H9 (cell line): ENCODE measurements at regions not wholly inside any gene's neighbourhood (a gene's known extent, or its start where the extent isn't known, plus 50 kb on each side); places are given as distances from the start of the nearest gene placed in this dataset.

Experiments
- DNase-seq: peaks from one replicate; pipeline ENCODE4 v3.0.0-alpha.2; 2017
- H2AFZ ChIP-seq: one replicate; pipeline ENCODE4 v1.6.1; 2013; ENCODE audit warnings: mild to moderate bottlenecking, low read length, control low read depth, moderate library complexity
- H2AK5ac ChIP-seq: 2 replicates; pipeline ENCODE4 v1.6.1; 2013; ENCODE audit warnings: low read length, control low read depth, mixed read lengths; ENCODE audit not compliant: insufficient read length
- H2BK120ac ChIP-seq: one replicate; pipeline ENCODE4 v1.6.1; 2013; ENCODE audit warnings: low read depth, mild to moderate bottlenecking, low read length, control low read depth, inconsistent platforms; ENCODE audit not compliant: poor library complexity, severe bottlenecking
- H2BK12ac ChIP-seq: 2 replicates; pipeline ENCODE4 v1.6.1; 2013; ENCODE audit warnings: low read length, control low read depth, mixed read lengths, low read depth; ENCODE audit not compliant: insufficient read length
- H2BK15ac ChIP-seq: 2 replicates; pipeline ENCODE4 v1.6.1; 2013; ENCODE audit warnings: low read depth, low read length, control low read depth
- H2BK20ac ChIP-seq: one replicate; pipeline ENCODE4 v1.6.1; 2013; ENCODE audit warnings: low read depth, mild to moderate bottlenecking, low read length, control low read depth, inconsistent platforms; ENCODE audit not compliant: poor library complexity, severe bottlenecking
- H2BK5ac ChIP-seq: 2 replicates; pipeline ENCODE4 v1.6.1; 2013; ENCODE audit warnings: low read length, control low read depth, mixed read lengths; ENCODE audit not compliant: insufficient read length
- H3K14ac ChIP-seq: 2 replicates; pipeline ENCODE4 v1.6.1; 2013; ENCODE audit warnings: low read length, control low read depth; ENCODE audit not compliant: insufficient read depth
- H3K18ac ChIP-seq: 2 replicates; pipeline ENCODE4 v1.6.1; 2013; ENCODE audit warnings: low read depth, mild to moderate bottlenecking, mixed read lengths, low read length, control low read depth; ENCODE audit not compliant: insufficient read length
- H3K23ac ChIP-seq: 2 replicates; pipeline ENCODE4 v1.6.1; 2013; ENCODE audit warnings: low read length, control low read depth, mixed read lengths, low read depth; ENCODE audit not compliant: insufficient read length
- H3K23me2 ChIP-seq: 2 replicates; pipeline ENCODE4 v1.6.1; 2013; ENCODE audit warnings: low read depth, mild to moderate bottlenecking, mixed read lengths, low read length, control low read depth; ENCODE audit not compliant: insufficient read length, poor library complexity, severe bottlenecking
- H3K27ac ChIP-seq: 2 replicates; pipeline ENCODE4 v1.5.1; 2013; ENCODE audit warnings: low read length, control low read depth, mixed read lengths, low read depth; ENCODE audit not compliant: insufficient read length
- H3K27me3 ChIP-seq: 2 replicates; pipeline ENCODE4 v1.6.1; 2013; ENCODE audit warnings: low read length, control low read depth, inconsistent platforms; ENCODE audit not compliant: insufficient read depth
- H3K4ac ChIP-seq: 2 replicates; pipeline ENCODE4 v1.6.1; 2013; ENCODE audit warnings: low read depth, mild to moderate bottlenecking, control low read depth, inconsistent platforms, low read length, moderate library complexity
- H3K4me1 ChIP-seq: 2 replicates; pipeline ENCODE4 v1.6.1; 2013; ENCODE audit warnings: low read length, control low read depth, inconsistent platforms; ENCODE audit not compliant: insufficient read depth
- H3K4me2 ChIP-seq: 2 replicates; pipeline ENCODE4 v1.6.1; 2013; ENCODE audit warnings: low read length, control low read depth, mixed read lengths; ENCODE audit not compliant: insufficient read length, insufficient read depth
- H3K56ac ChIP-seq: 2 replicates; pipeline ENCODE4 v1.6.1; 2013; ENCODE audit warnings: low read depth, mild to moderate bottlenecking, mixed read lengths, low read length, control low read depth; ENCODE audit not compliant: insufficient read length
- H3K79me1 ChIP-seq: 2 replicates; pipeline ENCODE4 v1.6.1; 2013; ENCODE audit warnings: low read depth, mild to moderate bottlenecking, moderate library complexity, low read length, control low read depth, inconsistent platforms; ENCODE audit not compliant: insufficient read depth, poor library complexity, severe bottlenecking
- H3K79me2 ChIP-seq: 2 replicates; pipeline ENCODE4 v1.6.1; 2013; ENCODE audit warnings: low read length, control low read depth, inconsistent platforms; ENCODE audit not compliant: insufficient read depth
- H3K9ac ChIP-seq: 2 replicates; pipeline ENCODE4 v1.6.1; 2013; ENCODE audit warnings: low read length, control low read depth, mixed read lengths; ENCODE audit not compliant: insufficient read length; ENCODE audit errors: extremely low read depth
- H3K9me3 ChIP-seq: one replicate; pipeline ENCODE4 v1.6.1; 2013; ENCODE audit warnings: low read depth, low read length, inconsistent platforms; ENCODE audit not compliant: control insufficient read depth
- H3T11ph ChIP-seq: one replicate; pipeline ENCODE4 v1.6.1; 2013; ENCODE audit warnings: mild to moderate bottlenecking, low read length, control low read depth, inconsistent platforms
- H4K20me1 ChIP-seq: one replicate; pipeline ENCODE4 v1.6.1; 2013; ENCODE audit not compliant: control insufficient read depth, insufficient read length, insufficient read depth
- H4K5ac ChIP-seq: 2 replicates; pipeline ENCODE4 v1.6.1; 2013; ENCODE audit warnings: low read depth, mild to moderate bottlenecking, mixed read lengths, low read length, control low read depth; ENCODE audit not compliant: insufficient read length
- H4K8ac ChIP-seq: replicated peaks from 2 replicates; pipeline ENCODE4 v1.6.1; 2013; ENCODE audit warnings: low read length, control low read depth, mixed read lengths, low read depth; ENCODE audit not compliant: insufficient read length
- H4K91ac ChIP-seq: 2 replicates; pipeline ENCODE4 v1.6.1; 2013; ENCODE audit warnings: low read depth, mild to moderate bottlenecking, moderate library complexity, mixed read lengths, low read length, control low read depth; ENCODE audit not compliant: insufficient read length
- H3K27ac Mint-ChIP-seq, 3 experiments: 2 replicates in 2 of 3; 3 replicates in 1 of 3; pipeline ENCODE4 v1.8.0; 2020 to 2021; ENCODE audit warnings: mixed read lengths in 3 of 3, mild to moderate bottlenecking in 1 of 3, moderate library complexity in 1 of 3
- H3K27me3 Mint-ChIP-seq: 2 replicates; pipeline ENCODE4 v1.8.0; 2021; ENCODE audit warnings: low read depth, mild to moderate bottlenecking, moderate library complexity, mixed read lengths
- H3K36me3 Mint-ChIP-seq, 3 experiments: 2 replicates in 2 of 3; 3 replicates in 1 of 3; pipeline ENCODE4 v1.8.0; 2020 to 2021; ENCODE audit warnings: low read depth in 3 of 3, mixed read lengths in 3 of 3; ENCODE audit not compliant: insufficient read depth in 1 of 3
- H3K4me1 Mint-ChIP-seq, 2 experiments: 2 replicates each; pipeline ENCODE4 v1.8.0; 2020; ENCODE audit warnings: mixed read lengths in 2 of 2
- H3K4me3 Mint-ChIP-seq, 2 experiments: 2 replicates in 1 of 2; 3 replicates in 1 of 2; pipeline ENCODE4 v1.8.0; 2020 to 2021; ENCODE audit warnings: mild to moderate bottlenecking in 2 of 2, mixed read lengths in 2 of 2, moderate library complexity in 1 of 2
- H3K9me3 Mint-ChIP-seq, 2 experiments: 2 replicates in 1 of 2; 3 replicates in 1 of 2; pipeline ENCODE4 v1.8.0; 2020; ENCODE audit warnings: mild to moderate bottlenecking in 2 of 2, mixed read lengths in 2 of 2, moderate library complexity in 1 of 2
- WGBS: extraction: QIAGEN DNeasy Blood & Tissue Kit; methylation state at CpG from one replicate; pipeline ENCODE4 v1.1.7; 2013; ENCODE audit warnings: missing lambda C conversion rate, low lambda C conversion rate, mixed read lengths; ENCODE audit not compliant: insufficient read length; ENCODE audit errors: extremely low coverage; 5-methylcytosine and 5-hydroxymethylcytosine counted together
- TF ChIP-seq, protein P1 (sequence below): fragments of 200-600 bp; sonication (generic); conservative IDR thresholded peaks from 3 replicates; pipeline ENCODE4 v1.8.0; 2021; ENCODE audit warnings: antibody characterized with exemption, mild to moderate bottlenecking

GRCh38 chr7:68309271-68309670 is 1289.0 kb upstream of the AUTS2 start:
- H3K4me3 Mint-ChIP-seq = no peak overlapping the region
- H3K23ac ChIP-seq = no peak overlapping the region
- H3K4ac ChIP-seq = no peak overlapping the region

More at GRCh38 chr7:68309271-68309670, 1289.0 kb upstream of the AUTS2 start:
- H3T11ph ChIP-seq = no peak overlapping the region
- H2BK5ac ChIP-seq = no peak overlapping the region
- H3K23me2 ChIP-seq = no peaks in the 10 kb centered on the region
- H3K27ac ChIP-seq = no peak overlapping the region
- no peak overlapping the region for H3K4me2 ChIP-seq
- H3K27me3 ChIP-seq = no peaks in the 10 kb centered on the region
- H2BK15ac ChIP-seq = no peak overlapping the region
- H2BK12ac ChIP-seq = no peak overlapping the region
- WGBS = no CpG with 5 or more reads among the region's 2 CpGs
- H3K4me1 ChIP-seq = no peaks in the 10 kb centered on the region
- H3K27ac Mint-ChIP-seq = 0 out of 7 replicates have a peak overlapping the region, but pooled peaks of 1 of the 3 experiments have one; percentile 16
- H3K36me3 Mint-ChIP-seq = peaks cover 0 to 2% (median 2%) of the 10 kb centered on the region in 3 experiments; a peak in 1 of 7 replicates
- H3K18ac ChIP-seq = no peak overlapping the region
- H3K79me2 ChIP-seq = no peaks in the 10 kb centered on the region
- no peaks in the 10 kb centered on the region; a peak in 3 of 5 replicates for H3K9me3 Mint-ChIP-seq
- H4K5ac ChIP-seq = no peak overlapping the region
- no peak overlapping the region for H3K14ac ChIP-seq
- H3K79me1 ChIP-seq = no peaks in the 10 kb centered on the region
- no peak overlapping the region for H2BK120ac ChIP-seq
- no peak overlapping the region for H2AFZ ChIP-seq
- H4K8ac ChIP-seq = no peak overlapping the region
- no peaks in the 10 kb centered on the region for H4K20me1 ChIP-seq
- H2BK20ac ChIP-seq = no peak overlapping the region
- H3K4me1 Mint-ChIP-seq = peaks cover 12% of the 10 kb centered on the region in 2 experiments
- H4K91ac ChIP-seq = no peak overlapping the region
- no peak overlapping the region for H3K9ac ChIP-seq
- TF ChIP-seq, protein P1, sequence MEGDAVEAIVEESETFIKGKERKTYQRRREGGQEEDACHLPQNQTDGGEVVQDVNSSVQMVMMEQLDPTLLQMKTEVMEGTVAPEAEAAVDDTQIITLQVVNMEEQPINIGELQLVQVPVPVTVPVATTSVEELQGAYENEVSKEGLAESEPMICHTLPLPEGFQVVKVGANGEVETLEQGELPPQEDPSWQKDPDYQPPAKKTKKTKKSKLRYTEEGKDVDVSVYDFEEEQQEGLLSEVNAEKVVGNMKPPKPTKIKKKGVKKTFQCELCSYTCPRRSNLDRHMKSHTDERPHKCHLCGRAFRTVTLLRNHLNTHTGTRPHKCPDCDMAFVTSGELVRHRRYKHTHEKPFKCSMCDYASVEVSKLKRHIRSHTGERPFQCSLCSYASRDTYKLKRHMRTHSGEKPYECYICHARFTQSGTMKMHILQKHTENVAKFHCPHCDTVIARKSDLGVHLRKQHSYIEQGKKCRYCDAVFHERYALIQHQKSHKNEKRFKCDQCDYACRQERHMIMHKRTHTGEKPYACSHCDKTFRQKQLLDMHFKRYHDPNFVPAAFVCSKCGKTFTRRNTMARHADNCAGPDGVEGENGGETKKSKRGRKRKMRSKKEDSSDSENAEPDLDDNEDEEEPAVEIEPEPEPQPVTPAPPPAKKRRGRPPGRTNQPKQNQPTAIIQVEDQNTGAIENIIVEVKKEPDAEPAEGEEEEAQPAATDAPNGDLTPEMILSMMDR = no peak
- no peaks in the 10 kb centered on the region for H3K9me3 ChIP-seq
- DNase-seq = no peak
- H3K56ac ChIP-seq = no peak overlapping the region
- H3K27me3 Mint-ChIP-seq = no peaks in the 10 kb centered on the region; the same call in 1 of the 2 replicates
- no peak overlapping the region for H2AK5ac ChIP-seq
